Endodermal cell (in vitro differentiated cells): ENCODE measurements at regions not wholly inside any gene's neighbourhood (a gene's known extent, or its start where the extent isn't known, plus 50 kb on each side); places are given as distances from the start of the nearest gene placed in this dataset.

Experiments
- DNase-seq: peaks from one replicate; pipeline ENCODE4 v3.0.0-alpha.2; 2017
- H3K27ac ChIP-seq: 2 replicates; pipeline ENCODE4 v1.5.1; 2013; ENCODE audit warnings: mild to moderate bottlenecking, low read depth, low read length, moderate library complexity
- H3K27me3 ChIP-seq: 2 replicates; pipeline ENCODE4 v1.6.1; 2013; ENCODE audit warnings: mild to moderate bottlenecking, low read length, moderate library complexity; ENCODE audit not compliant: insufficient read depth, control insufficient read depth, poor library complexity, severe bottlenecking
- H3K36me3 ChIP-seq: 2 replicates; pipeline ENCODE4 v1.7.0; 2013; ENCODE audit warnings: mild to moderate bottlenecking, low read length, moderate library complexity; ENCODE audit not compliant: control insufficient read depth, insufficient read depth
- H3K4me1 ChIP-seq: one replicate; pipeline ENCODE4 v1.7.0; 2013; ENCODE audit warnings: low read length; ENCODE audit not compliant: control insufficient read depth, insufficient read depth
- H3K4me3 ChIP-seq: 2 replicates; pipeline ENCODE4 v1.5.1; 2013; ENCODE audit warnings: mild to moderate bottlenecking, low read length, moderate library complexity
- H3K9ac ChIP-seq: 2 replicates; pipeline ENCODE4 v1.6.1; 2013; ENCODE audit warnings: mild to moderate bottlenecking, low read length, moderate library complexity; ENCODE audit not compliant: poor library complexity, severe bottlenecking; ENCODE audit errors: extremely low read depth
- H3K9me3 ChIP-seq: 2 replicates; pipeline ENCODE4 v1.6.1; 2013; ENCODE audit warnings: mild to moderate bottlenecking, low read length, moderate library complexity; ENCODE audit not compliant: control insufficient read depth
- H3K27ac Mint-ChIP-seq: 2 replicates; pipeline ENCODE4 v1.8.0; 2020; ENCODE audit warnings: mixed read lengths
- H3K27me3 Mint-ChIP-seq: 2 replicates; pipeline ENCODE4 v1.8.0; 2021; ENCODE audit warnings: mild to moderate bottlenecking, mixed read lengths; ENCODE audit not compliant: insufficient read depth
- H3K36me3 Mint-ChIP-seq: 2 replicates; pipeline ENCODE4 v1.8.0; 2020; ENCODE audit warnings: low read depth, mixed read lengths
- H3K4me1 Mint-ChIP-seq: 2 replicates; pipeline ENCODE4 v1.8.0; 2020; ENCODE audit warnings: mixed read lengths
- H3K4me3 Mint-ChIP-seq: 2 replicates; pipeline ENCODE4 v1.8.0; 2020; ENCODE audit warnings: mild to moderate bottlenecking, moderate library complexity, mixed read lengths
- H3K9me3 Mint-ChIP-seq: 2 replicates; pipeline ENCODE4 v1.8.0; 2020; ENCODE audit warnings: mild to moderate bottlenecking, mixed read lengths
- CTCF ChIP-seq: fragments of 200-600 bp; sonication (generic); conservative IDR thresholded peaks from 2 replicates; pipeline ENCODE4 v1.5.0; 2021; ENCODE audit warnings: antibody characterized with exemption, mild to moderate bottlenecking
- WGBS, 2 experiments: methylation state at CpG; one replicate each; pipeline versions ENCODE4 v1.1.5 to v1.1.7; 2013; ENCODE audit warnings: missing lambda C conversion rate in 2 of 2, mixed read lengths in 1 of 2; ENCODE audit not compliant: insufficient coverage in 1 of 2, insufficient read length in 1 of 2; 5-methylcytosine and 5-hydroxymethylcytosine counted together

DNA sequence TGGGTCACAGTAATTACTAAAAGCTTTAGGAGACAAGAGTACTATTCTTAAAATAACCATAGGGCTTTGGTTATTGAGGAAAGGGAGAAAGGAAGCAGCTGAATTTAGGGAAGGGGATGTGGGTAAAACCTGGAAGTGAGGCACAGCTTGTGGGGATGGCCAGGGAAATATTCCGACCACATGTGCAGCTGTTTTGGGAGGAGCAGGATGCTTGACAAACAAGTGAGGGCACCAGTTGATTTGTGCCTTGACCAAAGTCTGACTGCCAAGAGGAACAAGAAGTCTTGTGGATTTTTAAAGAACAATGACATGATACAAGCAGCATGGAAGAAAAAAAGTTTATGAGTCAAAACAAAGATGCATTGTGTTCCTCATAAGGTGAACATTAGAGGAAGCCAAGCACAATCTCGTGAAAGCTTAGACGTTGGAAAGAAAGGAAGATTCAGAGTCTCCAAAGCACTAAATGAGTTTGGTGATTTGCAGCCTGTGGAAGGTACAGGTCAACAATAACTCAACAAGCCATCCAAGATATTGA lies 108.5 kb upstream of the GPC6 start:
- Histone ChIP-seq H3K27me3 (no peaks in the 10 kb centered on the region), H3K4me3 (no peak overlapping the region), H3K4me1 (no peaks in the 10 kb centered on the region), H3K36me3 (no peaks in the 10 kb centered on the region), H3K9ac (no peak overlapping the region), H3K27ac (no peak overlapping the region), H3K9me3 (peaks cover 25% of the 10 kb centered on the region)
- no peak for DNase-seq
- H3K27me3 Mint-ChIP-seq: no peaks in the 10 kb centered on the region
- H3K4me3 Mint-ChIP-seq: no peak overlapping the region
- TF ChIP-seq CTCF: no peak
- no peaks in the 10 kb centered on the region for H3K4me1 Mint-ChIP-seq
- H3K27ac Mint-ChIP-seq: no peak overlapping the region
- 88 to 94% methylated on average over 3 of the region's 3 CpGs for WGBS, 2 experiments
- H3K9me3 Mint-ChIP-seq: peaks cover 15% of the 10 kb centered on the region
- no peaks in the 10 kb centered on the region for H3K36me3 Mint-ChIP-seq

DNA sequence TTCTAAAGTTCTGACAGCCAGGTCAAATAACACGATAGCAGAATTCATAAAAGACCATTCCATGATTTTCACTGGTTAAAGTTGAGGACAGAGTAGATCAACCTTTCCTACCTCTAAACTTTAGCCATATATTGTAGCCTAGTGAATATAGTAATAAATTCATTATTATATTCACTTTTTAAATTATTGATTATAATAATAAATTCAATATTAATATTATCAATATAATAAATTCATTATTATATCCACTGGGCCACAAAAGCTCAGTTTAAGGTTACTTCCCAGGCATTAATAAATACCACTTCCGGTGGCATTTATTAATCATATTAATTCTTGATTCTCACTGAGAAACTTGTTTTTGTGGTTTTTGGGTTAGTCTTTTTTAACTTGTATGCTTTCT lies 85.7 kb upstream of the GPC6 start:
- Histone ChIP-seq H3K27me3 (no peaks in the 10 kb centered on the region), H3K4me3 (no peak overlapping the region), H3K9me3 (no peaks in the 10 kb centered on the region), H3K36me3 (no peaks in the 10 kb centered on the region), H3K4me1 (no peaks in the 10 kb centered on the region), H3K9ac (no peak overlapping the region), H3K27ac (no peak overlapping the region)
- Mint-ChIP-seq H3K27ac (no peak overlapping the region), H3K9me3 (no peaks in the 10 kb centered on the region), H3K27me3 (no peaks in the 10 kb centered on the region), H3K4me1 (peaks cover 5% of the 10 kb centered on the region), H3K4me3 (no peak overlapping the region), H3K36me3 (no peaks in the 10 kb centered on the region)
- WGBS, 2 experiments: 95% methylated on average over 2 of the region's 2 CpGs; no CpG with 5 or more reads in 1 of the 2 experiments
- no peak for DNase-seq
- no peak for TF ChIP-seq CTCF

- no peak for DNase-seq
- no peak for TF ChIP-seq CTCF
- H3K27ac ChIP-seq: no peak overlapping the region
- 94 to 100% methylated on average over 1 to 4 of the region's 4 CpGs for WGBS, 2 experiments
- no peaks in the 10 kb centered on the region for H3K27me3 ChIP-seq
- no peaks in the 10 kb centered on the region for H3K9me3 ChIP-seq
- Mint-ChIP-seq H3K4me3 (no peak overlapping the region), H3K4me1 (peaks cover 5% of the 10 kb centered on the region), H3K9me3 (no peaks in the 10 kb centered on the region), H3K36me3 (no peaks in the 10 kb centered on the region), H3K27ac (no peak overlapping the region), H3K27me3 (no peaks in the 10 kb centered on the region)
- no peak overlapping the region for H3K4me3 ChIP-seq
- no peaks in the 10 kb centered on the region for H3K4me1 ChIP-seq
- no peak overlapping the region for H3K9ac ChIP-seq
- H3K36me3 ChIP-seq: no peaks in the 10 kb centered on the region
These were observed 82.6 kb upstream of the GPC6 start for GRCh38 chr13:93144031-93144430.
